Transverse colon (tissue), 4 donors: ENCODE measurements at regions not wholly inside any gene's neighbourhood (a gene's known extent, or its start where the extent isn't known, plus 50 kb on each side); places are given as distances from the start of the nearest gene placed in this dataset.

Experiments
- CTCF ChIP-seq, 5 experiments: fragments of 200-600 bp in 3 of 5; fragments of 450-650 bp in 2 of 5; sonication (generic) in 3 of 5; IDR thresholded peaks; 1 replicate in 2 of 5; 2 replicates in 3 of 5; pipeline ENCODE4 v1.5.1; 2016 to 2017; ENCODE audit warnings: antibody characterized with exemption in 5 of 5, inconsistent platforms in 3 of 5, mild to moderate bottlenecking in 2 of 5, moderate library complexity in 1 of 5
- POLR2AphosphoS5 ChIP-seq, 3 donors: sonication (generic); formaldehyde crosslinking; IDR thresholded peaks; one replicate each; pipeline ENCODE4 v1.6.1; 2016; ENCODE audit warnings: antibody characterized with exemption in 3 of 3

GRCh38 chr12:9258676-9259075 lies 50.5 kb upstream of the PZP start:
- TF ChIP-seq CTCF (IDR thresholded peaks at IDR 0.05) (no peak), POLR2AphosphoS5 (IDR thresholded peaks at IDR 0.05) (no peak)
